Caco-2 (cell line): ENCODE measurements at regions not wholly inside any gene's neighbourhood (a gene's known extent, or its start where the extent isn't known, plus 50 kb on each side); places are given as distances from the start of the nearest gene placed in this dataset.
"Not testable (repeated sequence)": the region's sequence is repeated elsewhere in the genome, so short reads cannot be mapped to it uniquely, and the experiment has no call there.

Experiments
- BruUV-seq: library from RNA; stranded (reverse); fragments of 400-500 nt; replicated peaks from 2 replicates; lab custom pipeline; 2021; lab: Mats Ljungman, UMichigan
- CTCF ChIA-PET: fragments of 300-600 bp; sonication (Branson Sonifier 250); formaldehyde crosslinking; loops from one replicate; lab custom pipeline; 2022; ENCODE audit warnings: antibody characterized with exemption; lab: Charles Lee
- POLR2A ChIA-PET: fragments of 300-600 bp; sonication (Branson Sonifier 250); formaldehyde crosslinking; loops from one replicate; lab custom pipeline; 2022; ENCODE audit warnings: antibody characterized with exemption; lab: Charles Lee
- DNase-seq, 2 experiments: peaks; one replicate each; pipeline versions ENCODE4 v3.0.0 to v3.0.0-alpha.2; 2020 to 2022
- H3K27me3 ChIP-seq: replicated peaks from 2 replicates; pipeline ENCODE4 v1.6.0; 2011; ENCODE audit warnings: low read length; ENCODE audit not compliant: control insufficient read depth, insufficient read depth
- H3K36me3 ChIP-seq: 2 replicates; pipeline ENCODE4 v1.5.1; 2011; ENCODE audit warnings: low read length; ENCODE audit not compliant: control insufficient read depth, insufficient read depth
- H3K4me1 ChIP-seq: fragments of 250-450 bp; sonication (Bioruptor Pico); 2 replicates; pipeline ENCODE4 v1.5.1; 2020; ENCODE audit warnings: mild to moderate bottlenecking
- H3K4me3 ChIP-seq: 2 replicates; pipeline ENCODE4 v1.5.1; 2011; ENCODE audit warnings: low read depth, mild to moderate bottlenecking, control low read depth, low read length
- H3K9me3 ChIP-seq: fragments of 250-450 bp; sonication (Bioruptor Pico); 2 replicates; pipeline ENCODE4 v1.5.1; 2020; ENCODE audit warnings: mild to moderate bottlenecking, moderate library complexity
- H3K27ac Mint-ChIP-seq: one replicate; pipeline ENCODE4 v1.8.0; 2022; ENCODE audit warnings: mixed read lengths; ENCODE audit not compliant: unreplicated experiment
- H3K27me3 Mint-ChIP-seq: one replicate; pipeline ENCODE4 v1.8.0; 2022; ENCODE audit warnings: mixed read lengths; ENCODE audit not compliant: insufficient read depth, unreplicated experiment
- H3K36me3 Mint-ChIP-seq: one replicate; pipeline ENCODE4 v1.8.0; 2022; ENCODE audit warnings: mild to moderate bottlenecking, mixed read lengths; ENCODE audit not compliant: insufficient read depth, unreplicated experiment
- H3K4me1 Mint-ChIP-seq: one replicate; pipeline ENCODE4 v1.8.0; 2022; ENCODE audit warnings: low read depth, mixed read lengths; ENCODE audit not compliant: unreplicated experiment
- H3K4me3 Mint-ChIP-seq: one replicate; pipeline ENCODE4 v1.8.0; 2022; ENCODE audit warnings: mild to moderate bottlenecking, moderate library complexity, mixed read lengths; ENCODE audit not compliant: unreplicated experiment
- H3K9me3 Mint-ChIP-seq: one replicate; pipeline ENCODE4 v1.8.0; 2022; ENCODE audit warnings: mixed read lengths; ENCODE audit not compliant: unreplicated experiment
- intact Hi-C: fragments of 100-400 bp; cut with micrococcal nuclease; formaldehyde crosslinking; loops from one replicate; pipeline ENCODE4 v1.10.0; 2022; ENCODE audit not compliant: unreplicated experiment
- TF ChIP-seq, protein P1 (sequence below), 2 experiments: fragments of 200-600 bp in 1 of 2; IDR thresholded peaks; 1 replicate in 1 of 2; 2 replicates in 1 of 2; pipeline versions ENCODE4 v1.5.1 to v1.8.0; 2011 to 2022; ENCODE audit warnings: antibody characterized with exemption in 1 of 2, control low read depth in 1 of 2, inconsistent platforms in 1 of 2, low read depth in 1 of 2, low read length in 1 of 2, mild to moderate bottlenecking in 1 of 2, moderate library complexity in 1 of 2; ENCODE audit not compliant: insufficient read depth in 1 of 2, severe bottlenecking in 1 of 2, unreplicated experiment in 1 of 2

DNA sequence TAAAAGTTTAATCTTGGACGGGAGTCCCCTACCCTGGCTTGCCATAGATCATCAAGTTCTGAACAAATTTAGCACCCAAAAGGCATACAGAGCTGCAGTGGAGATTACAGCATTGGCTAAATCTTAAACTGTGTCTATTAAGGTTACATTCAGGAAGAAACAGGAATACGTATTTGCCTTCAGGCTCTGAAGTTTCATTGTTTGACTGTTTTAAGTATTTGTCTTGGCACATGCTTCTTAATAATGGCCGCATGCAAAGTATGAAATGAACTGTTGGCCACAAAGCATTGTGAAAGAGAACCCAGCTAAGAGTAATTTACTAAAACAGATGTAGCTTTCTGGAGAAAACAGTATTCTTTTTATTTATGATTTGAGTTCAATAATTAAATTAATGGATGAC, 63.9 kb upstream of the CNEP1R1 start:
- Mint-ChIP-seq H3K4me3 (no peak overlapping the region), H3K27ac (no peak overlapping the region), H3K4me1 (peaks cover 7% of the 10 kb centered on the region), H3K36me3 (no peaks in the 10 kb centered on the region), H3K27me3 (peaks cover 3% of the 10 kb centered on the region), H3K9me3 (no peaks in the 10 kb centered on the region)
- TF ChIP-seq, protein P1, sequence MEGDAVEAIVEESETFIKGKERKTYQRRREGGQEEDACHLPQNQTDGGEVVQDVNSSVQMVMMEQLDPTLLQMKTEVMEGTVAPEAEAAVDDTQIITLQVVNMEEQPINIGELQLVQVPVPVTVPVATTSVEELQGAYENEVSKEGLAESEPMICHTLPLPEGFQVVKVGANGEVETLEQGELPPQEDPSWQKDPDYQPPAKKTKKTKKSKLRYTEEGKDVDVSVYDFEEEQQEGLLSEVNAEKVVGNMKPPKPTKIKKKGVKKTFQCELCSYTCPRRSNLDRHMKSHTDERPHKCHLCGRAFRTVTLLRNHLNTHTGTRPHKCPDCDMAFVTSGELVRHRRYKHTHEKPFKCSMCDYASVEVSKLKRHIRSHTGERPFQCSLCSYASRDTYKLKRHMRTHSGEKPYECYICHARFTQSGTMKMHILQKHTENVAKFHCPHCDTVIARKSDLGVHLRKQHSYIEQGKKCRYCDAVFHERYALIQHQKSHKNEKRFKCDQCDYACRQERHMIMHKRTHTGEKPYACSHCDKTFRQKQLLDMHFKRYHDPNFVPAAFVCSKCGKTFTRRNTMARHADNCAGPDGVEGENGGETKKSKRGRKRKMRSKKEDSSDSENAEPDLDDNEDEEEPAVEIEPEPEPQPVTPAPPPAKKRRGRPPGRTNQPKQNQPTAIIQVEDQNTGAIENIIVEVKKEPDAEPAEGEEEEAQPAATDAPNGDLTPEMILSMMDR (IDR thresholded peaks at IDR 0.05; ENCODE audit: insufficient read depth in 1 of 2, low read depth in 1 of 2, low read length in 1 of 2, severe bottlenecking in 1 of 2, unreplicated experiment in 1 of 2) = no peak
- CTCF ChIA-PET = no interaction called here
- no peak overlapping the region for H3K4me3 ChIP-seq
- no peak for DNase-seq
- H3K4me1 ChIP-seq = no peaks in the 10 kb centered on the region
- intact Hi-C loops = no loop called here
- H3K27me3 ChIP-seq = no peaks in the 10 kb centered on the region
- H3K9me3 ChIP-seq = no peaks in the 10 kb centered on the region
- POLR2A ChIA-PET = no interaction called here
- BruUV-seq = no TSS peak
- no peaks in the 10 kb centered on the region for H3K36me3 ChIP-seq

DNA sequence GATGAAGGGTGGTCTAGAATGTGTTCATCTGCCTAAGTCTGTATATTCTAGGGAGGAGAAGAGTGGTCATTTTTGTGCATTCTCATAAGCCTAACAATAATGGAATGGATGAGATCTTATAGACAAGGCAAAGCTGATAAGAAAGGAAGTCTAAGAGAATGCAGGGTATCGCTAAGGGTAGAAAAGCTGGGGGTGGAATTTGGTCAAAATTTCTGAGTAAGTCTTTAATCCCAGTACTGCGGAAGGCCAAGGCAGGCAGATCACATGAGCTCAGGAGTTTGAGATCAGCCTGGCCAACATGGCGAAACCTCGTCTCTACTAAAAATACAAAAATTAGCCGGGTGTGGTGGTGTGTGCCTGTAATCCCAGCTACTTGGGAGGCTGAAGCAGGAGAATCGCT, 62.5 kb upstream of the CNEP1R1 start:
- H3K4me3 ChIP-seq, H3K36me3 Mint-ChIP-seq, BruUV-seq, H3K4me1 Mint-ChIP-seq, H3K27me3 Mint-ChIP-seq, H3K9me3 ChIP-seq, H3K36me3 ChIP-seq, intact Hi-C loops, H3K9me3 Mint-ChIP-seq, H3K4me1 ChIP-seq, H3K27ac Mint-ChIP-seq, POLR2A ChIA-PET, DNase-seq, H3K4me3 Mint-ChIP-seq, H3K27me3 ChIP-seq: not testable (repeated sequence)
- CTCF ChIA-PET = interaction anchor here (1.0 kb wide), 1 partner anchor 208 kb away, joined by 3 read pairs; no protein-coding TSS in a partner anchor

DNA sequence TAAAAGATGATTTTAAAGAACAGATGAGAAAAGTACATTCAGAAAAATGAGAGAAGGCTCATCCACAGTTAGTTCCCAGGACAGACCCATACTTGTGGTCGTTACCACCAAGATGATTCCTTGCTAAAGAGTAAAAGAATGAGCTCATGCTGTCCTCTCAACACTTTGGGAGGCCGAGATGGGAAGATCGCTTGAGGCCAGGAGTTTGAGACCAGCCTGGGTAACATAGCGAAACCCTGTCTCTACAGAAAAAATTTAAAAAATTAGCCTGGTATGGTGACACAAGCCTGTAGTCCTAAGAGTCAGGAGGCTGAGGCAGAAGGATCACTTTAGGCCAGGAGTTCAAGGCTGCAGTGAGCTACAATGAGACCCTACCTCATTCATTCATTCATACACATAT, 60.7 kb upstream of the CNEP1R1 start:
- no TSS peak for BruUV-seq
- H3K27ac Mint-ChIP-seq = no peak overlapping the region
- ChIA-PET CTCF (no interaction called here), POLR2A (no interaction called here)
- no peaks in the 10 kb centered on the region for H3K36me3 Mint-ChIP-seq
- H3K27me3 Mint-ChIP-seq = peaks cover 4% of the 10 kb centered on the region
- Histone ChIP-seq H3K36me3 (no peaks in the 10 kb centered on the region), H3K4me1 (no peaks in the 10 kb centered on the region), H3K4me3 (no peak overlapping the region), H3K9me3 (no peaks in the 10 kb centered on the region), H3K27me3 (0 out of 2 replicates have a peak, but pooled peaks cover 3% of the 10 kb centered on the region)
- no peak overlapping the region for H3K4me3 Mint-ChIP-seq
- intact Hi-C loops = no loop called here
- no peaks in the 10 kb centered on the region for H3K9me3 Mint-ChIP-seq
- TF ChIP-seq, protein P1 (IDR thresholded peaks at IDR 0.05; ENCODE audit: insufficient read depth in 1 of 2, low read depth in 1 of 2, low read length in 1 of 2, severe bottlenecking in 1 of 2, unreplicated experiment in 1 of 2) = no peak
- no peak for DNase-seq
- peaks cover 9% of the 10 kb centered on the region for H3K4me1 Mint-ChIP-seq

DNA sequence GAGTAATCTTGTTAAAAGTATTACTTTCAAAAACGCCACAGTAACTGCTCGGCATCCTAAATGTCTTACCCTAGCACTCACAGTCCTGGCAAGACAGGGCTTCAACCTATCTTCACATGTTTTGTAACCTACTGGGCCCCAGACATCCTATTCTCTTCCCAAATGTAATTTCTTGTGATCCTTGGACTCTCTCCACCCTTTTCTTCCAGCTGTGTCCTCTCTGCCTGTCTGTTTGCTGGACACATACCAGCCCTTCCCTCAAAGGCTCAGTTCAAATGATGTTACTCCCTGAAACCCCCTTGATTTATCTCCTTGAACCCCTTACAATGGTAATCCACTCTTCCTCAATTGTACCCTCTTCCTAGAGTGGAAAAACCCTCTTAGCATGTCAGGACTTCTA, 60.1 kb upstream of the CNEP1R1 start:
- DNase-seq = no peak
- ChIA-PET POLR2A (no interaction called here), CTCF (no interaction called here)
- H3K4me3 Mint-ChIP-seq = no peak overlapping the region
- H3K27me3 ChIP-seq = 0 out of 2 replicates have a peak, but pooled peaks cover 3% of the 10 kb centered on the region
- peaks cover 4% of the 10 kb centered on the region for H3K27me3 Mint-ChIP-seq
- no peaks in the 10 kb centered on the region for H3K36me3 Mint-ChIP-seq
- no peaks in the 10 kb centered on the region for H3K9me3 Mint-ChIP-seq
- no peak overlapping the region for H3K27ac Mint-ChIP-seq
- H3K4me1 Mint-ChIP-seq = peaks cover 16% of the 10 kb centered on the region
- intact Hi-C loops = no loop called here
- no peaks in the 10 kb centered on the region for H3K4me1 ChIP-seq
- TF ChIP-seq, protein P1 (IDR thresholded peaks at IDR 0.05; ENCODE audit: insufficient read depth in 1 of 2, low read depth in 1 of 2, low read length in 1 of 2, severe bottlenecking in 1 of 2, unreplicated experiment in 1 of 2) = no peak
- BruUV-seq = no TSS peak
- no peak overlapping the region for H3K4me3 ChIP-seq
- H3K9me3 ChIP-seq = no peaks in the 10 kb centered on the region
- H3K36me3 ChIP-seq = no peaks in the 10 kb centered on the region
